Transverse colon (tissue), 4 donors: ENCODE measurements at regions not wholly inside any gene's neighbourhood (a gene's known extent, or its start where the extent isn't known, plus 50 kb on each side); places are given as distances from the start of the nearest gene placed in this dataset.

Experiments
- DNase-seq: peaks from one replicate; pipeline ENCODE4 v3.0.0-alpha.2; 2019
- H3K27ac ChIP-seq, 4 donors: fragments of 200-600 bp; sonication (generic); 2 replicates each; pipeline ENCODE4 v1.5.1; 2016 to 2018; ENCODE audit warnings: inconsistent platforms in 4 of 4
- H3K27me3 ChIP-seq: fragments of 200-600 bp; sonication (generic); 2 replicates; pipeline ENCODE4 v1.5.1; 2017; ENCODE audit warnings: inconsistent platforms
- H3K36me3 ChIP-seq, 4 donors: fragments of 200-600 bp; sonication (generic); 2 replicates each; pipeline ENCODE4 v1.5.1; 2017 to 2019; ENCODE audit warnings: inconsistent platforms in 4 of 4
- H3K4me1 ChIP-seq, 4 donors: fragments of 200-600 bp; sonication (generic); 2 replicates each; pipeline ENCODE4 v1.5.1; 2017 to 2020; ENCODE audit warnings: inconsistent platforms in 4 of 4
- H3K4me3 ChIP-seq, 4 donors: fragments of 200-600 bp; sonication (generic); 1 replicate in 1 of 4; 2 replicates in 3 of 4; pipeline versions ENCODE4 v1.5.1 to v1.6.1; 2017 to 2019; ENCODE audit warnings: inconsistent platforms in 4 of 4
- H3K9me3 ChIP-seq, 2 donors: fragments of 200-600 bp; sonication (generic); 2 replicates each; pipeline ENCODE4 v1.5.1; 2017 to 2019; ENCODE audit warnings: inconsistent platforms in 2 of 2
- CTCF ChIP-seq, 5 experiments: fragments of 200-600 bp in 3 of 5; fragments of 450-650 bp in 2 of 5; sonication (generic) in 3 of 5; IDR thresholded peaks; 1 replicate in 2 of 5; 2 replicates in 3 of 5; pipeline ENCODE4 v1.5.1; 2016 to 2017; ENCODE audit warnings: antibody characterized with exemption in 5 of 5, inconsistent platforms in 3 of 5, mild to moderate bottlenecking in 2 of 5, moderate library complexity in 1 of 5
- EP300 ChIP-seq: sonication (generic); formaldehyde crosslinking; IDR thresholded peaks from one replicate; pipeline ENCODE4 v1.6.1; 2017; ENCODE audit warnings: antibody characterized with exemption, low read depth
- POLR2A ChIP-seq: fragments of 450-650 bp; IDR thresholded peaks from one replicate; pipeline ENCODE4 v1.6.1; 2016; ENCODE audit warnings: antibody characterized with exemption, mild to moderate bottlenecking, moderate library complexity
- POLR2AphosphoS5 ChIP-seq, 3 donors: sonication (generic); formaldehyde crosslinking; IDR thresholded peaks; one replicate each; pipeline ENCODE4 v1.6.1; 2016; ENCODE audit warnings: antibody characterized with exemption in 3 of 3
- WGBS, 2 donors: methylation state at CpG; one replicate each; pipeline ENCODE4 v1.1.5; 2018; ENCODE audit warnings: low coverage in 1 of 2; 5-methylcytosine and 5-hydroxymethylcytosine counted together
- in situ Hi-C, 4 donors: fragments of 200-750 bp; cut with MboI; loops; one replicate each; pipeline versions ENCODE4 v1.15.0 to v1.15.1; 2017; ENCODE audit warnings: low sequenced_read_pairs in 3 of 4, low pct_ligation_motif_present in 1 of 4, low pct_unique_long_range_greater_than_20kb in 1 of 4
- intact Hi-C: fragments of 100-400 bp; cut with DNase I; formaldehyde crosslinking; loops from one replicate; pipeline ENCODE4 v1.15.1; 2023; ENCODE audit warnings: low total_unique reads

GRCh38 chr1:73065339-73066041, 783.2 kb upstream of the NEGR1 start:
- in situ Hi-C loops = no loop called here
- DNase-seq = no peak
- intact Hi-C loops = loop anchor here (10.0 kb wide), 1 partner anchor 531 kb away; no protein-coding TSS in a partner anchor
- Histone ChIP-seq H3K27ac (no peak overlapping the region), H3K4me1 (peaks cover 0 to 6% (median 2%) of the 10 kb centered on the region in 4 donors), H3K27me3 (no peaks in the 10 kb centered on the region), H3K36me3 (no peaks in the 10 kb centered on the region), H3K9me3 (peaks cover 0 to 3% of the 10 kb centered on the region in 2 donors), H3K4me3 (no peak overlapping the region)
- 11 to 19% methylated on average over 8 to 9 of the region's 9 CpGs for WGBS, 2 donors
- TF ChIP-seq POLR2A (no peak), CTCF (IDR thresholded peaks at IDR 0.05) (no peak), POLR2AphosphoS5 (IDR thresholded peaks at IDR 0.05) (peak in 2 of 3 donors; percentile 26 to 32), EP300 (no peak)

GRCh38 chr1:73056826-73057225, 774.5 kb upstream of the NEGR1 start:
- Histone ChIP-seq H3K4me1 (no peaks in the 10 kb centered on the region), H3K4me3 (no peak overlapping the region), H3K27ac (no peak overlapping the region), H3K27me3 (no peaks in the 10 kb centered on the region), H3K9me3 (peaks cover 0 to 3% of the 10 kb centered on the region in 2 donors), H3K36me3 (no peaks in the 10 kb centered on the region)
- 0 to 22% methylated on average over 1 of the region's 1 CpG for WGBS, 2 donors
- TF ChIP-seq POLR2A (no peak), POLR2AphosphoS5 (IDR thresholded peaks at IDR 0.05) (no peak)
- in situ Hi-C loops (no loop called here), intact Hi-C loops (no loop called here)
- no peak for DNase-seq

- Histone ChIP-seq H3K27me3 (no peaks in the 10 kb centered on the region), H3K4me3 (no peak overlapping the region), H3K36me3 (no peaks in the 10 kb centered on the region), H3K4me1 (no peaks in the 10 kb centered on the region), H3K27ac (no peak overlapping the region), H3K9me3 (no peaks in the 10 kb centered on the region)
- TF ChIP-seq POLR2AphosphoS5 (IDR thresholded peaks at IDR 0.05) = no peak
- no peak for DNase-seq
- 43% methylated on average over 4 of the region's 4 CpGs; no CpG with 5 or more reads in 1 of the 2 donors for WGBS, 2 donors
- in situ Hi-C loops (no loop called here), intact Hi-C loops (no loop called here)
These were observed 762.1 kb upstream of the NEGR1 start for GRCh38 chr1:73044241-73045036.

- Histone ChIP-seq H3K27me3 (no peaks in the 10 kb centered on the region), H3K36me3 (no peaks in the 10 kb centered on the region), H3K9me3 (no peaks in the 10 kb centered on the region), H3K4me3 (no peak overlapping the region), H3K27ac (no peak overlapping the region), H3K4me1 (no peaks in the 10 kb centered on the region)
- intact Hi-C loops (no loop called here), in situ Hi-C loops (no loop called here)
- TF ChIP-seq EP300 (no peak), POLR2AphosphoS5 (IDR thresholded peaks at IDR 0.05) (no peak), POLR2A (no peak), CTCF (IDR thresholded peaks at IDR 0.05) (no peak)
- no peak for DNase-seq
- 70 to 82% methylated on average over 1 of the region's 1 CpG for WGBS, 2 donors
These were observed 760.1 kb upstream of the NEGR1 start for GRCh38 chr1:73042403-73042802.

- 75% methylated on average over 1 of the region's 1 CpG; no CpG with 5 or more reads in 1 of the 2 donors for WGBS, 2 donors
- intact Hi-C loops = no loop called here
These were observed 758.5 kb upstream of the NEGR1 start for GRCh38 chr1:73040811-73041210.

More at GRCh38 chr1:73040811-73041210, 758.5 kb upstream of the NEGR1 start:
- Histone ChIP-seq H3K4me3 (no peak overlapping the region), H3K27ac (no peak overlapping the region), H3K27me3 (no peaks in the 10 kb centered on the region), H3K36me3 (no peaks in the 10 kb centered on the region), H3K9me3 (no peaks in the 10 kb centered on the region), H3K4me1 (no peaks in the 10 kb centered on the region)
- TF ChIP-seq CTCF (IDR thresholded peaks at IDR 0.05) = no peak
- no peak for TF ChIP-seq POLR2A
- TF ChIP-seq EP300 = no peak
- no peak for TF ChIP-seq POLR2AphosphoS5 (IDR thresholded peaks at IDR 0.05)
- DNase-seq = no peak
- in situ Hi-C loops = no loop called here
